ENCODE measurements at regions not wholly inside any gene's neighbourhood (a gene's known extent, or its start where the extent isn't known, plus 50 kb on each side); places are given as distances from the start of the nearest gene placed in this dataset.

- H3K27ac ChIP-seq = no peak overlapping the region
- H3K36me3 ChIP-seq = no peaks in the 10 kb centered on the region
- H3K27me3 ChIP-seq (replicated peaks; ENCODE audit: insufficient read depth) = no peaks in the 10 kb centered on the region
- ATAC-seq (ENCODE audit: insufficient number of reproducible peaks, low FRiP score, low read depth) = no peak
- no peaks in the 10 kb centered on the region for H3K9me3 ChIP-seq
- no peaks in the 10 kb centered on the region for H3K4me1 ChIP-seq (ENCODE audit: control insufficient read depth in 1 of 2, low read depth in 2 of 2)
- TF ChIP-seq CTCF (IDR thresholded peaks at IDR 0.05) = no peak
- DNase-seq (ENCODE audit: low spot score) = no peak
- no peak overlapping the region for H3K4me3 ChIP-seq
These were observed 796.8 kb downstream of the XPNPEP1 start for GRCh38 chr10:109126541-109126940.

- Histone ChIP-seq H3K36me3 (no peaks in the 10 kb centered on the region), H3K27me3 (replicated peaks; ENCODE audit: insufficient read depth) (no peaks in the 10 kb centered on the region), H3K9me3 (no peaks in the 10 kb centered on the region), H3K4me1 (ENCODE audit: control insufficient read depth in 1 of 2, low read depth in 2 of 2) (no peaks in the 10 kb centered on the region), H3K27ac (no peak overlapping the region), H3K4me3 (no peak overlapping the region)
- DNase-seq (ENCODE audit: low spot score) (no peak), ATAC-seq (ENCODE audit: insufficient number of reproducible peaks, low FRiP score, low read depth) (no peak)
- no peak for TF ChIP-seq CTCF (IDR thresholded peaks at IDR 0.05)
These were observed 797.3 kb downstream of the XPNPEP1 start for GRCh38 chr10:109126016-109126415.

DNA sequence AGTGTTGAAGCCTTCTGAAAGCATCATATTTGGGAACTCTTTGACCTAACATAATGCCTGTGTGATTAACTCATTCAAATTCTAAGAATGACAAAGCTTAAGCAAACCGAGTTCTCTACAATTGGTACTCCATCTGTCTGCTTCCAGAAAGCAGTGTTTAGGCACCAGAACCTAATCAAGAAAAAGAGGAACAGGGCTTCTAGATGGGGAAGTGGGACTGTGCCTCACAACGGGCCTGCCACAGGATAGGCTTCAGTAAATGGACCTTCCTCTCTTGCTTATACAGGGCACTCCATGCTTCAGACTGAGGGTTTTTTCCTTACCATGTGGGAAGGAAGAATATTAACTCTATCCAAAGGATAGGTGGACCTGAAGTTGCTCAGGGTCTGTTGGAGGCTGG is 808.1 kb downstream of the XPNPEP1 start:
- DNase-seq (ENCODE audit: low spot score) (no peak), ATAC-seq (ENCODE audit: insufficient number of reproducible peaks, low FRiP score, low read depth) (no peak)
- Histone ChIP-seq H3K27me3 (replicated peaks; ENCODE audit: insufficient read depth) (no peaks in the 10 kb centered on the region), H3K4me3 (no peak overlapping the region), H3K36me3 (no peaks in the 10 kb centered on the region), H3K27ac (no peak overlapping the region), H3K9me3 (no peaks in the 10 kb centered on the region), H3K4me1 (ENCODE audit: control insufficient read depth in 1 of 2, low read depth in 2 of 2) (no peaks in the 10 kb centered on the region)
- no peak for TF ChIP-seq CTCF (IDR thresholded peaks at IDR 0.05)

GRCh38 chr10:109114579-109114978 is 808.7 kb downstream of the XPNPEP1 start:
- no peak for DNase-seq (ENCODE audit: low spot score)
- ATAC-seq (ENCODE audit: insufficient number of reproducible peaks, low FRiP score, low read depth) = no peak
- Histone ChIP-seq H3K27me3 (replicated peaks; ENCODE audit: insufficient read depth) (no peaks in the 10 kb centered on the region), H3K9me3 (no peaks in the 10 kb centered on the region), H3K4me3 (no peak overlapping the region), H3K27ac (no peak overlapping the region), H3K4me1 (ENCODE audit: control insufficient read depth in 1 of 2, low read depth in 2 of 2) (no peaks in the 10 kb centered on the region), H3K36me3 (no peaks in the 10 kb centered on the region)
- no peak for TF ChIP-seq CTCF (IDR thresholded peaks at IDR 0.05)

GRCh38 chr10:109106604-109107003 is 816.7 kb downstream of the XPNPEP1 start:
- TF ChIP-seq CTCF (IDR thresholded peaks at IDR 0.05) = no peak
- no peaks in the 10 kb centered on the region for H3K27me3 ChIP-seq (replicated peaks; ENCODE audit: insufficient read depth)
- H3K4me3 ChIP-seq = no peak overlapping the region
- no peaks in the 10 kb centered on the region for H3K4me1 ChIP-seq (ENCODE audit: control insufficient read depth in 1 of 2, low read depth in 2 of 2)
- no peaks in the 10 kb centered on the region for H3K9me3 ChIP-seq
- no peak for ATAC-seq (ENCODE audit: insufficient number of reproducible peaks, low FRiP score, low read depth)
- H3K36me3 ChIP-seq = no peaks in the 10 kb centered on the region
- no peak overlapping the region for H3K27ac ChIP-seq
- DNase-seq (ENCODE audit: low spot score) = no peak
